CD4-positive, alpha-beta T cell treated with Interleukin-10 for 1 hour (primary cell): ENCODE measurements at regions not wholly inside any gene's neighbourhood (a gene's known extent, or its start where the extent isn't known, plus 50 kb on each side); places are given as distances from the start of the nearest gene placed in this dataset.

Source experiments
- DNase-seq: peaks from one replicate; pipeline ENCODE4 v3.0.0-alpha.2; 2020

GRCh38 chr4:20412072-20412471 lies 160.4 kb downstream of the SLIT2 start:
- DNase-seq, result no peak

GRCh38 chr4:20416800-20417199 lies 165.1 kb downstream of the SLIT2 start:
- DNase-seq, result no peak

GRCh38 chr4:20418861-20419451 lies 167.3 kb downstream of the SLIT2 start:
- DNase-seq, result peak; percentile 55

- no peak for DNase-seq
These were observed 169.4 kb downstream of the SLIT2 start for GRCh38 chr4:20420916-20421602.

GRCh38 chr4:20421603-20421985 lies 169.9 kb downstream of the SLIT2 start:
- no peak for DNase-seq

- peak; percentile 43 for DNase-seq
These were observed 170.7 kb downstream of the SLIT2 start for GRCh38 chr4:20422398-20422797.

GRCh38 chr4:20423420-20423819 lies 171.7 kb downstream of the SLIT2 start:
- DNase-seq, result no peak

GRCh38 chr4:20426028-20426427 lies 174.3 kb downstream of the SLIT2 start:
- DNase-seq, result no peak

- no peak for DNase-seq
These were observed 176.9 kb downstream of the SLIT2 start for GRCh38 chr4:20428436-20429160.

- no peak for DNase-seq
These were observed 178.7 kb downstream of the SLIT2 start for GRCh38 chr4:20430259-20430941.

GRCh38 chr4:20431543-20431951 lies 179.8 kb downstream of the SLIT2 start:
- no peak for DNase-seq

GRCh38 chr4:20432088-20432487 lies 180.4 kb downstream of the SLIT2 start:
- no peak for DNase-seq

- DNase-seq, result no peak
These were observed 181.5 kb downstream of the SLIT2 start for GRCh38 chr4:20433097-20433705.

GRCh38 chr4:20440170-20440569 lies 188.5 kb downstream of the SLIT2 start:
- DNase-seq, result no peak

- no peak for DNase-seq
These were observed 191.5 kb downstream of the SLIT2 start for GRCh38 chr4:20443015-20443805.

GRCh38 chr4:20444599-20445337 lies 193.1 kb downstream of the SLIT2 start:
- no peak for DNase-seq

- no peak for DNase-seq
These were observed 194.4 kb downstream of the SLIT2 start for GRCh38 chr4:20445933-20446723.

- DNase-seq, result no peak
These were observed 195.4 kb downstream of the SLIT2 start for GRCh38 chr4:20447103-20447502.

GRCh38 chr4:20451986-20452385 lies 200.3 kb downstream of the SLIT2 start:
- DNase-seq, result no peak

GRCh38 chr4:20454515-20454914 lies 202.8 kb downstream of the SLIT2 start:
- DNase-seq, result no peak

- no peak for DNase-seq
These were observed 204.7 kb downstream of the SLIT2 start for GRCh38 chr4:20456407-20456806.
